GM18505 (cell line): ENCODE measurements at regions not wholly inside any gene's neighbourhood (a gene's known extent, or its start where the extent isn't known, plus 50 kb on each side); places are given as distances from the start of the nearest gene placed in this dataset.
"Not testable (repeated sequence)": the region's sequence is repeated elsewhere in the genome, so short reads cannot be mapped to it uniquely, and the experiment has no call there.

Experiments
- ATAC-seq: cut with Tn5 transposase; IDR thresholded peaks from one replicate; pipeline ENCODE4 v1.9.1; 2021; ENCODE audit not compliant: unreplicated experiment
- POLR2A ChIP-seq: IDR thresholded peaks from 4 replicates; pipeline ENCODE4 v1.6.1; 2011; ENCODE audit warnings: borderline replicate concordance; ENCODE audit not compliant: insufficient read depth, insufficient read length; ENCODE audit errors: extremely low read depth

DNA sequence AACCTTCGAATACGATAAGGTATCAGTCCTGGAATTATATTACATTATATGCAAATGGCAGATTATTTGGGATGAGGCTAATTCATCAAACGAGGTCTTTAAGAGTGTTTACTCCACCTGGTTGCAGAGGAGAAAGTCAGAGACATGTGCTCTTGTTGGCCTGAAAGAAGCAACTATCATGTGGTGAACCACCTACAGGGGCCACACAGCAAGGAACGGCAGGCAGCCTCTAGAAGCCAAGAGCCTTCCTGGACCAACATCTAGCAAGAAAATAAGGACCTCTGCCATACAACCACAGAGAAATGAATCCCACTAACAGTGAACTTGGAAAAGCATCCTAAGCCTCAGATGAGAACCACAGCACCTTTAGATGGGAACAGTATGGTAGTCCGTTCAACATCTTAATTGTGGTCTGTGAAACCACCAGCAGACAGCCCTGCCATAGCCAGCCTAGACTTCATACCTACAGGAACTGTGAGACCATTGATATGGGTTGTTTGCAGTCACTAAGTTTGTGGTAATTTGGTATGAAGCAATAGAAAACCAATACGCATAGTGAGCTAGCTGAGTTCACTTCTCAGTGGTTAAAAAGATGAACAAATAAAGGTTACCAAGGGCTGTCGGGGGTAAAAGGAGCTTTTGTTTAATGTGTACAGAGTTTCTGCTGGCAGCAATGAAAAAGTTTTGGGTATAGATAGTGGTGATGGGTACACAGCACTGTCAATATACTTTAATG is 345.7 kb upstream of the RUNX1 start:
- no peak for ATAC-seq
- no peak for TF ChIP-seq POLR2A

DNA sequence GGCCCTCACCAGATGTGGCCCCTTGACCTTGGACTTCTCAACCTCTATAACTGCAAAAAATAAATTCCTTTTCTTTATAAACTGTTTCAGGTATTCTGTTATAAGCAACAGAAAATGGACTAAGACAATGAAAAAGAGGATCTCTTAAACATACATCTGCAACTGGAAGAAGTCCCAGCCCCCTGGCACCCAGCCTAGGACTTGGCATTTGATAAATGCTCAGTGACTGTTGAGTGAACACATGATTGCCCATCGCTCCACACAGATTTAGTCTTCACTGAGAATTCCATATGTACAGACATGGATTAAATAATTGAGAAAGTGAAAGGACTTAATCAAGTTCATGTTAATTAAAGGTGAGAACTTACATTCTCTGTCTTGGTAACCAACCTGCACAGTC is 344.9 kb upstream of the RUNX1 start:
- ATAC-seq = no peak
- TF ChIP-seq POLR2A = no peak

DNA sequence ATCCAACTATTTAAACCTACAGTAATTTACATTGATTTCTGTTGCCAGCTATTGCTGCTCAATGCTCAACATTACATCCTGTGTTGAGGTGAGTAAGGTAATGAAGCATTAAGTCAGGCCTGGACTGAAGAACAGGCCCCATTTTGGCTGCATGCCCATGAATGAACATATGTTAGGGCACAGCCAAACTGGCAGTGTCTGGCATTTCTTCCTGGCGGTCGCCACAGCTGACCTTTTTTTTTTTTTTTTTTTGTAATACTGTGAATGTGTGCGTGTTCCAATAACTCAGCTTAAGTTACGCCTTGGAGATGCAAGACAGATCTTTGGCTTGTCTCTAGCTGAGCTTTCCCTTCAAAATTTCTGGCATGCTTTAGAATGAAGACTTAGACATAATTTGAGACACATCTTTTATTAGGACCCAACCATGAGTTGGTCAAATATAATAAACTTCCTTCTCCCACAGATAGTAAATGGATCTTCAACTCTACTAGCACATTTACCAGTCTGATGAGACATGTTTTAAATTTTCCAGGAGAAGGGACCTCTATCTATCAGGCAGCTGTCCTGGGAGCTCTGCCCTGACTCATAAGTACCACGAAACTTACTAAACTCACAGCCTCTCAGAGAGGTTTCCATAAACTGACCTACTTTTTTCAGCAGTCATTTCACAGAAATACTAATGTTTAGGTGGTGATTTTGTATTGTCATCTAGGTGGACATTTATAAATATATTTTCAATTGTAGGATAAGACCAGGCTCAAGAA is 341.1 kb upstream of the RUNX1 start:
- no peak for ATAC-seq
- TF ChIP-seq POLR2A = no peak

DNA sequence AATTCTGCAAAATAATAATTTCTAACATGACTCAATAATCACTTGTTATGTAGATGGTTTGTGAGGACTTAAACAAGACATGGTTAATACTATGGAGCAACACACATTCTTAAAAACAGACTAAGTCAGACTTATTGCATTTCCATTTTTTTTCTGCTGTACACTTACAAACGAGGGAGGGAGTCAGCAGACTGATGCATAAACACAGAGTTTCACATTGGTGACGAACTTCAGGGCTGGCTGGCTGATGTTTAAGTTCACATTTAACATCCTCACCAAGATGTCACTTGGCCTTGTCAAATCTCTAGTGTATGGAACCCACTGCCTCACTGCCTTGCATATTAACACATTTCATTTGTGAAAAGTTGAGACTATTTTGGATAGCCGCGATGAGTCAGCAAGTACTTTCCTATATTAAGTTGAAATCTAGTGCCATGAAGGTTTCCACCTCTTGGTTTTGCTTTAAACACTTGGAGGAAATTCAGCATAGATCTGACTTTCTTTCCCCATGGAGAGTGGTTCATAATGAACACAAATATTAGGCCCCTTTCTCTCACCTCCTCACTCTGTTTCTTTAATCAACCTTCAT is 337.5 kb upstream of the RUNX1 start:
- no peak for ATAC-seq
- TF ChIP-seq POLR2A = no peak

DNA sequence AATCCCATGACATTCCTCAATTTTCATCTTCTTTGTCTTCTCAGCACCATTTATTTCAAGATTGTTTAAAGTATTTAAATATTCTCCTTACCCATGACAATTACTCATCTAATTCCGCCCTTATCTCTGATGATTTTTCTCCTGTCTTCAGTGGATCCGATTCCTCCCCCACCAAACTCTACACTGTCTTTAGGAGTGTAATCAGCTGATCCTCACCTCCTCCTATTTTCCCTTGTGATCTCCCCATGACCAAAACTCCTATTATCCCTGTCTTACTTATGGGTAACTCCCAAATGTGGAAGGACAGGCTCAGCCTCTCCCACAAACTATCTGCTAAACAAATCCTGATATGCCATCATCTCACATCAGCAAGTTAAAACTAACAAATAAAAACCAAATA is 335.3 kb upstream of the RUNX1 start:
- ATAC-seq = no peak
- TF ChIP-seq POLR2A = no peak

DNA sequence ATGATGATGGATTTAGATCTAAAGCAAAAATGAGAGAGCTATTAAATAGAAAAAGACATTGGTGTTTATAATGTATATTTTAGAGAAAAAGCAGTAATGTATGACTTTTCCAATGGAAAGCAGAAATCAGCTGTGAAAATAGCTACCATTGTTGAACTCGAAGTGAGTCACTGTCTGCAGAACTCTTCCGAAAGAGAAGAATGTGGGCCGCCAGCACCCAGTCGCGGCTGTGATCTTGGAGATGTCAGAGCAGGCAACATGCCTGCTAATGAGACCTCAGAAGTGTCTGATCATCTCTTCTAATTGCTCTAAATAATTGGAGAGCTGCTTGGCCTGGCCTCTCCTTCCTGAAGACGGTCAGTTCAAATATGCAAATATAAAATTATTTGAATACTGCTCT is 333.6 kb upstream of the RUNX1 start:
- no peak for ATAC-seq
- TF ChIP-seq POLR2A = no peak

DNA sequence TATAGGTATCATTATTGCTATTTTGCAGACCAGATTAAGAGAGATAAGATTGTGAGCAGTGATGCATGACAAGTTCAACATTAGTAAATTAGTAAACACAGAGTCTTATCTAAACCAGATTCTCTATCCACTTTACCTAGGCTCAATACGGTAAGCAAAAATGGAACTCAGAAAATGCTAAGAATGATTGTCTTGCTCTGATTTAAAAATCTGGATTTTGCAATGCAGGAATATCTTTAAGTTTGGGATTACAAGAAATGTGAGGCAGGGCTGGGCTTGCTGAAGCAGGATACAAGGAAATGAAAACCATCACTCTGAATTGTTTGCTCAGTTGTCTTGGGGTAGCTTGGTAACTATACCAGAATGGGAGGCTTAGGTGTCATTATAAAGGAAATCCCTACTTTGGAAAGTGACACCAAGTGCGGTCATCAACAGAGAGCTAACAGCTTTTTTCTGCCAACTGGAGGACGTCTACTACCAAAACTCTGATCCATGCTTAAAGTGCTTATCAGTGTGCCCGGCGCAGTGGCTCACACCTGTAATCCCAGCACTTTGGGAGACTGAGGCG is 332.7 kb upstream of the RUNX1 start:
- ATAC-seq = no peak
- no peak for TF ChIP-seq POLR2A

DNA sequence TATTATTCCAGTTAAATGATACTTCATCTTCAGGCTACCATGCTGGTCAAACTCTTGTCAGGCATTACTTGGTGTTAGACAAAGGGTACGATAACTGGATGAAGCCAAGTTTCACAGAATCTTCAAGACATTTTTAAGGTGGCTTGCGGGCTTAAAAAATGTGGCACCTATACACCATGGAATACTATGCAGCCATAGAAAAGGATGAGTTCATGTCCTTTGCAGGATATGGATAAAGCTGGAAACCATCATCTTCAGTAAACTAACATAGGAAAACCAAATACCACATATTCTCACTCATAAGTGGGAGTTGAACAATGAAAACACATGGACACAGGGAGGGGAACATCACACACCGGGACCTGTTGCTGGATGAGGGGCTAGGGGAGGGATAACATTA is 331.2 kb upstream of the RUNX1 start:
- not testable (repeated sequence) for ATAC-seq

DNA sequence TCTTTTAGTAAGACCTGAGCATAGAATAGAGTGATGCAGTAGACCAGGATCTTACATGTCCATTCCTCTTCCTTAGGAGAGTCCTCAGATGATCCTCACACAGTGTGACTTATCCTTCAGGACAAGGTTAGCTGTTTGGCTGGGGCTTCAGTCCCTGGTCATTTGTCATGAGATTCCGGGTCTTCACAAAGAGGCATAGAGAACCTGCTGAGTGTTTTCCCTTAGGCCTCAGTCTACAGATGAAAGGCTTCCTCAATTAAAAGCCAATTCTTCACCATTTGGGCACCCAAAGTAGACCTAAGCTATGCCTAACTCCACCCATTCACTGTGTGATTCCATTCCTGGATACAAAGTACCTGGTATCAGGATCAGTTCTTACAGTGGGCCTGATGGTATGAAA is 329.8 kb upstream of the RUNX1 start:
- ATAC-seq = no peak
- TF ChIP-seq POLR2A = no peak

DNA sequence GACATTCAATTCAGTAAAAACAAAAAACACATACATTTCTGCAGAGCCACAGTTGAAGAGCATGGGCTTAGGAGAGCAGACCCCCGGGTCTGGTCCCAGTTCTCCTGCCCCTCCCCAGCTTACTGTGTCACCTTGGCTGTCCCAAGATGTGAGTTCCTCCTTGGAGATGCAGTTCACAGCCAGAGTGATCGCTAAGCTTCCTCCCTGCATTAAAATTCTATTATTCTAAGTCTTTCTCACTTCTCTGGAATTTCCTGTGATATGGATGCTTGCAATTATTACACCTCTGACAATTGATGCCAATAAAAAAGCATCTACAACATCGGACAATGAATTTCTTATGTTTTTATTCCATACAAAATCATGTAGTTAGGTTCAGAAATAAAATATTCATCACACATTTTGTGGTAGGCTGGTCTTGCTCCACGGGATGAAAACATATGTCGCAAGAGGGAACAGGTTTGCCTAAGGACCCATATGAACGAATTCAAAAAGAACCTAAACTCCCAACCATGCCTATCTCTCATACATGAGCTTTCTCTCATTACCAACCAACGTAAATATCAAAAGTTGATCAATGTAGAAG is 328.5 kb upstream of the RUNX1 start:
- no peak for TF ChIP-seq POLR2A
- ATAC-seq = no peak

DNA sequence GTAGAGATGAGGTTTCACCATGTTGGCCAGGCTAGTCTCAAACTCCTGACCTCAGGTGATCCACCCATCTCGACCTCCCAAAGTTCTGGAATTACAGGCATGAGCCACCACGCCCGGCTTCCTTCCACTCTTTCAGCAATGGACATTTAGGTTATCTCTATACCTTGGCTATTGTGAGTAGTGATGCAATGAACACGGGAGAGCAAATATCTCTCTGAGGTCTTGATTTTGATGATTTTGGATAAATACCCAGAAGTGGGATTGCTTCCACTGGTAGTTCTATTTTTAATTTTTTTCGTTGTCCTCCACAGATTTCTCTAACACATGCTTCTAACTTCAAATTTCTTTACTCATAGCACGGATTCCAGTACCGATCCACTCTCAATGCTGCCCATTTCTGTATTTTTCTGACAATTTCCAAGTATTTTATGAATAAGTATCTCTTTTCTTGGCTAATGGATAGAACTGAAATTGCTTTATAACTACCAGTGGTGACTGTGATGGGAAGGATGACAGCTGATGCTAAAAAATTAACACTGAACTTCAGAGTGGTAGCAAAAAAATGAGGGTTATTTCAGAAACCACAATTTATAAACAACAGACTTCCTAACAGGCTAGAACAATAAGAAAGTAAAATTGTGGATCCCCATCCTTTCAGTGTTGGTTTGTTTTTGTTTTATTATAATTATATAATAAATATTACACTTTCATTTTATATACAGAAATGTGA is 327.5 kb upstream of the RUNX1 start:
- no peak for TF ChIP-seq POLR2A
- no peak for ATAC-seq

DNA sequence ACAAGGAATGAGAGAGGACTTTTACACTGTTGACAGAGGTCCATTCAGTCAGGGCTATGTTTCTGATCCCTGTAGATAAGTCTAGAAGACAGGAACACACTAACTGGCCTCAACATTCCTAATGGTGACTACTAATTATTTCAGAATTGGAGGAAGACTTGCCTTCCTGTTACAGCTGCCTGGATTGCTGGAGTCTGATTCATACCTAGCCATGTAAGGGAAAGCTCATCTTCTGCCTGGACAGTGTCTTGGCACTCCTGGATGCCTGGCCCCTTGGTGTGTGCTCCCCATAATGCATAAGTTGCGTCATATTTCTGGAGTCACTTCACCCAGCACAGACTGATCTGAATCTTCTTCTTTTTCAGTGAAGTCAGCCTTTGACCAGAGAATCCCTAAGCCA is 326.0 kb upstream of the RUNX1 start:
- no peak for ATAC-seq
- TF ChIP-seq POLR2A = no peak

DNA sequence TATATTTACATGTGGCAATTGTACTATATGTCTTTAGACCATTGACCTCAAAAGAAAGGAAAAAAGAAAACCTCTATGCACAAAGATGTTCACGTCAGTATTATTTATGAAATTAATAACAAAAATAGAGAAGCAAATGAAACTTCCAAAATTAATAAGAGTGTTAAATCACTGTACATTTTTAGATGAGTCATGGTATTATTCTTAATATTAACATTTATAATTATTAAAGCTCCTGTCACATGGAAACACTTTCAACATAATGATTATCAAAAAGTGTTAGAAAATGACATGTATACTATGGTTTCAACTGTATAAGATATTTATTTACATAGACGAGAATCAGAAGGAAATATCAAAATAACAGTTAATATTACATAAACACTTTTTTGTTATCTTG is 324.9 kb upstream of the RUNX1 start:
- ATAC-seq = no peak
- TF ChIP-seq POLR2A = no peak
